HG03378 (cell line): ENCODE measurements at regions not wholly inside any gene's neighbourhood (a gene's known extent, or its start where the extent isn't known, plus 50 kb on each side); places are given as distances from the start of the nearest gene placed in this dataset.

Source experiments
- ATAC-seq: cut with Tn5 transposase; IDR thresholded peaks from one replicate; pipeline ENCODE4 v1.9.1; 2021; ENCODE audit warnings: mild to moderate bottlenecking, moderate library complexity; ENCODE audit not compliant: unreplicated experiment

- ATAC-seq, result no peak
Observed at GRCh38 chrX:69110116-69110530, 55.1 kb downstream of the PJA1 start.

DNA sequence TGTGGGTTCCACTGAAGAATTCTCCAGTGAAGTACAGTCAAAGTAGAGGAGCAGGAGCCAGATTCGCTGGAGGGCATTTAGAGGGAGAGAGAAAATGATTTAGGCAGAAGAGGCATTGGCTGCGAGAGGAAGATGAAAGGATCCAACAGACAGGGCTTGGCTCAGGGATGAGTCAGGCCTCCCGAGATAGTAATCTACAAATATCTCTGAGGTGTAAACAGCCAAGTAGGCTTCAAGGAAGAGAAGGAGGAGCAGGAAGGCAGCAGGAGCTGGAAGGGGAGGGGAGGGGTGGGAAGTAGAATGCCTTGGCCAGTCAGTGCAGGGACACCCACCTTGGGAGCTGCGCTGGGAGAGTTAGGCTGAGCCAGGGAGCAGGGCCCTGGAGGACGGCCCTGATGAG is 55.5 kb downstream of the PJA1 start:
- ATAC-seq, result no peak

GRCh38 chrX:69109036-69109663 is 56.1 kb downstream of the PJA1 start:
- ATAC-seq, result no peak

DNA sequence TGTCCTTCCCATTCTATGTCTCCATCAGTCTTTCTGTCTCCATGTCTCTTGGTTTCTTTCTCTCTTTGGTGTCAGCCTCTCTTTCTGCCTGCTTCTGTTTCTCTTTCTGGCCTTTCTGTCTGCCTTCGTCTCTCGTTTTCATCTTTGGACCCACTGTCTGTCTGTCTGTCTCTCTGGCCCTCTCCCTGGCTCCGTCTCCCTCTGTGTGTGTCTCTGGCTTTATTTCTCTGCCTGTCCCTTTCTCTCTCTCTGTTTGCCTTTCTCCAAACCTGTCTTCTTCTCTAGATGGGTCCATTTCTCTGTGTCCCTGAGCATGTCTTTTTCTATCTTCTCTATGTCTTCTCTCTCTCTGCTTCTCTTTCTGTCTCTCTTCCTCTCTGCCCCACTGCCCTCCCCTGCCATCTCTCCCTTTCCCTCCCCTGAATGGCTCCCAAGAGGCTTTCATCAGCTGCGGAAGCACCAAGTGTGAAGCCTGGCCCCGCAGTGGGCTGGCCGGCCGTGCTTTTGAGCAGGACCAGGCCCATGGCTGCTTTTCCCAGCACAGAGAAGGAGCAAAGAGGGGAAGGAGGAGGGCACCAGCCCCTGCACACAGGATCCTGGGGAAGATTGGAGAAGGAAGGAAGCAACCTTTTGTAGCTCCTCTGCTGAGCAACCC is 57.4 kb downstream of the PJA1 start:
- ATAC-seq, result no peak

DNA sequence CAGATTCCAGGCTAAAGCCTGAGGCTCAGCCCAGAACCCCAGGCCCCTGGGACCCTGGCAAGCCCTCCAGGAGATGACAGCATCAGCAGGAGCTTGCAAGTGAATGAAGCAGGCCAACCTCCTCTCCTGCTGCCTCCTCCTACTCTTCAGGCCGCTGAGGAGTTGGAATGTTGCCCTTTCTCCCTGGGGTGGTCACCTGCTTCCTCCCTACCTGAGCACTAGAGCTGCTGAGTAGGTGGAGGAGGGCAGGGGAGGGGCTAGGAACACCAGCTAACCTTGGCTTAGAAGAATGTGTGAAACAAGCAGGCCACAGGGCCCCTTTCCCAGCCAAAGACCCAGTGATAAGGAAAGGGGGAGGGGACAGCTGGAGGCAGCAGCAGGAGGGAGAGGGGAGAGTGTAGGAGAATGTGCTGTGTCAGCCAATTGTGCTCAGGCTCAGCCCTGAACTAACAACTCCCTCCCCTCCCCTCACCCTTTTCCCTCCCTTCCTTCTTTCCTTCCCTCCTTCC is 58.0 kb downstream of the PJA1 start:
- no peak for ATAC-seq

GRCh38 chrX:69104756-69105434 is 60.4 kb downstream of the PJA1 start:
- ATAC-seq, result no peak

GRCh38 chrX:69103539-69103938 is 61.7 kb downstream of the PJA1 start:
- ATAC-seq, result no peak

DNA sequence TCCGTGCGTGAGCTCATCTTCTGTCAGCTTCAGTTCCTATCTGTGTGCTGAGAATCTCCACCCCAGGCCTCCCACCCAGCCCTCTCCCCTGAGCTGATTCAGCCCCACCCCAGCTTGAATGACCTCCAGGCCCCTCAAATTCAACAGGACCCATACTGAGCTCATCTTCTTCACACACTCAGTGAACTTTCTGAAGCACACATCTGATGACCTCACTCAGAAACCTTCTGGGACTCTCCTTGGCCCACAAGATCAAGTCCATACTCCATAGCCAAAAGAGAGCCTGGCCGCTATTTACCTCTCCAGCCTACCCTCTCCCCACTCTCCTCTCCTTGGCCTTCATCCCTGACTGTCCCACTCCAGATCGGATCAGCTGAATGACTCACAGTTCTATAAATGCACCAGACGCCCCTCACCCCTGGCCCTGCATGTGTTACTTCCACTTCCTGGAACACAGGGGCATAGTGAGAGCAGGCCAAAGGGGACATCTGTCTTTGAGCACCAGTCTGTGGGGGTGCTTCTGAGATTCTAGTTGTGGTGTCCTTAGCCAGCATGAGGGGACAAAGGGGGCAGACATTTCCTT is 62.5 kb downstream of the PJA1 start:
- no peak for ATAC-seq

DNA sequence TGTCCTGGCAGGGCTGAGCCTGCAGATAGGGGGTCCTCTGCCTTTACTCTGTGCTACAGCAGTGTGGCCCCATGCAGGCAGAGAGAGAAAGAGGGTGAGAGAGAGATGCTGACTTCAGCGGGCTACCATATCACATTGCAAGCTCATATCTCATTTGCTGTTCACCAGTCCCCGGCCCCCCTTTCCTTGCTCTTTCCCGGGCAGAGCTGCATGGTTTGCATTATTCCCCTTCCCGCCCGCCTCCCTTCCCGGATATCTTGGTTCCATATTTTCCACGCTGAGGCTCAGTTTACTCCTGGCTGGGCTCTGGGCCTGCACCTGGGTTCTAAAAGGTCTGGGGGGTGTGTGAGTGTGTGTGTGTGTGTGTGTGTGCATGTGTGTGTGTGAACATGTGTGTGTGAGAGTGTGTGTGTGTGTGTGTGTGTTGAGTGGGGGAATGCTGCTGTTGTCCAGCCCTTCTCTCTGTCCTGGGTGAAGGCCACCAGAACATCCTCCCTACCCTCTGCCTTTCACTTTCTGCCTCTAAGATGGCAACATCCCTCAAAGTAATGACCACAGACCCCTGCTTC is 63.5 kb downstream of the PJA1 start:
- ATAC-seq, result no peak

DNA sequence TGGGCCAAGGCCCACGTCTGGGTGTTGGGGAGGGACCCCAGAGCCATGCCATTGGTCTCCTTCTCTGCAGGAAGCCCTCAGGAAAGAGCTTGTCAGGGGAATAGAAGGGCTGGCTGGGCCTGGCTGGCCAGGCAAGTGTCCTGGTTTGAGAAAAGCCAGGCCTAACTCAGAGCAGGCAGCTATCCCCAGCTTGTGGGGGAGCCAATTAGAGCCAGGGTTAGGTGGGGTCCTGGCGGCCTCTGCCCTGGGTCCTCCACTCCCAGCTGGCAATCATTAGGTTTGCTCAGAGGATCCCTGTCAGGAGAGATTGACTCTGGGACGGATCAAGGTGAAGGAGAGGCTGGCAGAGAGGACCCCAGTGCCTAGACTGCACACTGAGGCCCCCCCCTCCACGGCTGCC is 64.8 kb downstream of the PJA1 start:
- ATAC-seq, result no peak

- no peak for ATAC-seq
Observed at GRCh38 chrX:69097451-69098236, 67.6 kb downstream of the PJA1 start.

- no peak for ATAC-seq
Observed at GRCh38 chrX:69096963-69097362, 68.3 kb downstream of the PJA1 start.

DNA sequence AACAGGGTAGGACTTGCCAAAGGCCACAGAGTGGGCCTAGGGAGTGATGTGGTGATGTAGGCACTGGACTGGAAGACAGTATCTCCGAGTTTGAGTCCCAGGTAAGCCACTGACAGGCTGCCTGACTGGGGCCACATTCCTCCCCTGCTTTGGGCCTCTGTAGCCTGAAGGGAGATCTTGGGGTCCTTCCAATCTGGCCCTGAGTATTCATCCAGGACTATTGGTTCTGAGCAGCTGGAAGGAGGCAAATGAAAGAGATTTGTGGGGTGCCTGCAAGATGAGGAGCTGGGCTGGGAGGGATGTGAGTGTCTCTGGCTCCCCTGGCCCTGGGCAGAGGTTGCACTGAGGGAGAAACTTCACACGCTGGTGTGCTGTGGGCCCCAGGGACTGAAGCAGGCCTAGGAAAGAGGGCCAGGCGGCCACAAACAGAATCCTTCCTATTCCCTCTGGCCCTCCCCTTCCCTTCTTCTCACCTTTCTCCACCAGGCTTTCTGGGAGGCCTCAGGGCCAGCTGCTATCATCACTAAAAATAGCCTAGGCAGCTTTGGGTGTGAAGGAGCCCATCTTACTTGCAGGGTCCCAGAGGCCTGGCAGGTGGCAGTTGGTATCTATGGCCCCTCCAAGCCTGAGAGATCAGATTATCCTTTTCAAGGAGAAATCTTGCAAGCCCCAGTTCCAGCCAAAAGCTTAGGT is 70.1 kb downstream of the PJA1 start:
- ATAC-seq, result no peak

GRCh38 chrX:69093960-69094871 is 71.0 kb downstream of the PJA1 start:
- ATAC-seq, result peak; percentile 74

GRCh38 chrX:69090022-69090421 is 75.2 kb downstream of the PJA1 start:
- no peak for ATAC-seq

- no peak for ATAC-seq
Observed at GRCh38 chrX:69089203-69089602, 76.0 kb downstream of the PJA1 start.

- ATAC-seq, result no peak
Observed at GRCh38 chrX:69088171-69088938, 76.9 kb downstream of the PJA1 start.

DNA sequence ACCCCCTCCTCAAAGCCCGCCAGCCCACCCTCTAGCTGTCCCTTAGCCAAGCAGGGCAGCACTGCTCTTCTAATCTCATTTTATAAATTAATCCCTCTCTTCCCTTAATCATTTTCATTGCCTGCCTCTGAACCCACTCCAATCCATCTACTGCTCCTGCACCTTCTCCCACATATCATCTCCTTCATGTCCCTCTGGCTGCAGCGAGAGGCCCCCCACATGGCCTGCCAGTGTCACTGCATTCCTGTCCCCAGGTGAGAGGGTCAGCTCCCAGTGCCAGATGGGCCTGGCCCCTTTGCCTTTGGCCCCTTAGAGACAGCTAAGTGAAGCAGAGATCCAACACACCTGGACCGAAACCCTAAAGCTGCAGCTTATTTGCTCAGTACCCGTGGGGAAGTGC is 79.4 kb downstream of the PJA1 start:
- ATAC-seq, result no peak
